Suprapubic skin (tissue), 4 donors: ENCODE measurements at regions not wholly inside any gene's neighbourhood (a gene's known extent, or its start where the extent isn't known, plus 50 kb on each side); places are given as distances from the start of the nearest gene placed in this dataset.

Source experiments
- DNase-seq, 2 donors: peaks; one replicate each; pipeline ENCODE4 v3.0.0-alpha.2; 2019; ENCODE audit warnings: low spot score in 2 of 2
- H3K27ac ChIP-seq: fragments of 200-600 bp; sonication (generic); one replicate; pipeline ENCODE4 v1.5.1; 2019
- H3K27me3 ChIP-seq: fragments of 200-600 bp; sonication (generic); one replicate; pipeline ENCODE4 v1.5.1; 2019
- H3K36me3 ChIP-seq: fragments of 200-600 bp; sonication (generic); one replicate; pipeline ENCODE4 v1.5.1; 2019
- H3K4me1 ChIP-seq: fragments of 200-600 bp; sonication (generic); one replicate; pipeline ENCODE4 v1.5.1; 2019
- H3K4me3 ChIP-seq: fragments of 200-600 bp; sonication (generic); one replicate; pipeline ENCODE4 v1.5.1; 2019; ENCODE audit warnings: mild to moderate bottlenecking
- H3K9me3 ChIP-seq: fragments of 200-600 bp; sonication (generic); one replicate; pipeline ENCODE4 v1.5.1; 2019
- CTCF ChIP-seq, 2 donors: fragments of 200-600 bp in 1 of 2; fragments of 450-650 bp in 1 of 2; sonication (generic) in 1 of 2; IDR thresholded peaks; one replicate each; pipeline ENCODE4 v1.5.1; 2016 to 2019; ENCODE audit warnings: antibody characterized with exemption in 2 of 2, mild to moderate bottlenecking in 1 of 2, moderate library complexity in 1 of 2
- EP300 ChIP-seq: sonication (generic); formaldehyde crosslinking; IDR thresholded peaks from one replicate; pipeline ENCODE4 v1.6.1; 2017; ENCODE audit warnings: antibody characterized with exemption
- POLR2A ChIP-seq, 2 donors: fragments of 450-650 bp; IDR thresholded peaks; one replicate each; pipeline ENCODE4 v1.6.1; 2017; ENCODE audit warnings: antibody characterized with exemption in 2 of 2, mild to moderate bottlenecking in 2 of 2, moderate library complexity in 2 of 2
- POLR2AphosphoS5 ChIP-seq, 3 donors: sonication (generic); formaldehyde crosslinking; IDR thresholded peaks; one replicate each; pipeline ENCODE4 v1.6.1; 2017; ENCODE audit warnings: antibody characterized with exemption in 3 of 3
- WGBS: methylation state at CpG from one replicate; pipeline ENCODE4 v1.1.5; 2018; 5-methylcytosine and 5-hydroxymethylcytosine counted together

GRCh38 chr12:5124401-5124800, 80.7 kb downstream of the KCNA5 start:
- H3K4me3 ChIP-seq = no peak overlapping the region
- no peaks in the 10 kb centered on the region for H3K36me3 ChIP-seq
- H3K9me3 ChIP-seq = no peaks in the 10 kb centered on the region
- H3K27ac ChIP-seq = no peak overlapping the region
- no peaks in the 10 kb centered on the region for H3K27me3 ChIP-seq
- DNase-seq = no peak
- TF ChIP-seq EP300 = no peak
- TF ChIP-seq CTCF (IDR thresholded peaks at IDR 0.05) = no peak
- TF ChIP-seq POLR2AphosphoS5 (IDR thresholded peaks at IDR 0.05) = no peak
- no peak for TF ChIP-seq POLR2A (IDR thresholded peaks at IDR 0.05)
- no peaks in the 10 kb centered on the region for H3K4me1 ChIP-seq

GRCh38 chr12:5134861-5135525, 91.3 kb downstream of the KCNA5 start:
- Histone ChIP-seq H3K4me3 (no peak overlapping the region), H3K9me3 (no peaks in the 10 kb centered on the region), H3K4me1 (peaks cover 2% of the 10 kb centered on the region), H3K27ac (no peak overlapping the region), H3K27me3 (peaks cover 4% of the 10 kb centered on the region), H3K36me3 (no peaks in the 10 kb centered on the region)
- DNase-seq = no peak
- TF ChIP-seq POLR2A (IDR thresholded peaks at IDR 0.05) = no peak
- TF ChIP-seq POLR2AphosphoS5 (IDR thresholded peaks at IDR 0.05) = no peak
- no peak for TF ChIP-seq CTCF (IDR thresholded peaks at IDR 0.05)
- TF ChIP-seq EP300 = no peak
- 39% methylated on average over 5 of the region's 5 CpGs for WGBS

GRCh38 chr12:5138256-5138655, 94.6 kb downstream of the KCNA5 start:
- 71% methylated on average over 7 of the region's 7 CpGs for WGBS
- Histone ChIP-seq H3K4me3 (no peak overlapping the region), H3K36me3 (no peaks in the 10 kb centered on the region), H3K27me3 (peaks cover 2% of the 10 kb centered on the region), H3K27ac (no peak overlapping the region), H3K4me1 (peaks cover 2% of the 10 kb centered on the region), H3K9me3 (no peaks in the 10 kb centered on the region)
- TF ChIP-seq POLR2A (IDR thresholded peaks at IDR 0.05) (no peak), CTCF (IDR thresholded peaks at IDR 0.05) (no peak), POLR2AphosphoS5 (IDR thresholded peaks at IDR 0.05) (no peak), EP300 (no peak)
- DNase-seq = no peak

GRCh38 chr12:5138845-5139244, 95.2 kb downstream of the KCNA5 start:
- Histone ChIP-seq H3K4me1 (peaks cover 2% of the 10 kb centered on the region), H3K27ac (no peak overlapping the region), H3K27me3 (peaks cover 2% of the 10 kb centered on the region), H3K9me3 (no peaks in the 10 kb centered on the region), H3K36me3 (no peaks in the 10 kb centered on the region), H3K4me3 (no peak overlapping the region)
- DNase-seq = no peak
- no peak for TF ChIP-seq CTCF (IDR thresholded peaks at IDR 0.05)
- TF ChIP-seq EP300 = no peak
- no peak for TF ChIP-seq POLR2A (IDR thresholded peaks at IDR 0.05)
- no peak for TF ChIP-seq POLR2AphosphoS5 (IDR thresholded peaks at IDR 0.05)

- H3K27me3 ChIP-seq = peaks cover 2% of the 10 kb centered on the region
- H3K4me1 ChIP-seq = peaks cover 2% of the 10 kb centered on the region
- H3K27ac ChIP-seq = no peak overlapping the region
- no peak overlapping the region for H3K4me3 ChIP-seq
- DNase-seq = no peak
- no peaks in the 10 kb centered on the region for H3K9me3 ChIP-seq
- WGBS = 88% methylated on average over 6 of the region's 6 CpGs
- no peaks in the 10 kb centered on the region for H3K36me3 ChIP-seq
- TF ChIP-seq CTCF (IDR thresholded peaks at IDR 0.05) (no peak), EP300 (no peak), POLR2A (IDR thresholded peaks at IDR 0.05) (no peak), POLR2AphosphoS5 (IDR thresholded peaks at IDR 0.05) (no peak)
These were observed 96.1 kb downstream of the KCNA5 start for GRCh38 chr12:5139751-5140150.
